ENCODE measurements at regions not wholly inside any gene's neighbourhood (a gene's known extent, or its start where the extent isn't known, plus 50 kb on each side); places are given as distances from the start of the nearest gene placed in this dataset.
A peak's percentile ranks its signal among the peaks of the same experiment; 100 is the strongest.

- 47 to 64% methylated on average over 2 of the region's 2 CpGs for WGBS, 2 donors
- H3K27me3 ChIP-seq: no peaks in the 10 kb centered on the region
- DNase-seq (ENCODE audit: low spot score in 2 of 2): no peak
- no peak overlapping the region for H3K27ac ChIP-seq
- no peaks in the 10 kb centered on the region for H3K36me3 ChIP-seq
- no peaks in the 10 kb centered on the region for H3K4me1 ChIP-seq
- TF ChIP-seq POLR2A (IDR thresholded peaks at IDR 0.05): no peak
- TF ChIP-seq CTCF (IDR thresholded peaks at IDR 0.05): peak in 1 of 5 experiments; percentile 12
- H3K9me3 ChIP-seq: no peaks in the 10 kb centered on the region
- no peak overlapping the region for H3K4me3 ChIP-seq
These were observed 213.4 kb upstream of the LNX1 start for GRCh38 chr4:53804719-53805118.

GRCh38 chr4:53802500-53802899, 211.2 kb upstream of the LNX1 start:
- no peak for TF ChIP-seq CTCF (IDR thresholded peaks at IDR 0.05)
- TF ChIP-seq POLR2A (IDR thresholded peaks at IDR 0.05): no peak
- TF ChIP-seq EP300 (IDR thresholded peaks at IDR 0.05): no peak
- Histone ChIP-seq H3K27me3 (no peaks in the 10 kb centered on the region), H3K4me3 (no peak overlapping the region), H3K36me3 (no peaks in the 10 kb centered on the region), H3K27ac (no peak overlapping the region), H3K9me3 (no peaks in the 10 kb centered on the region), H3K4me1 (no peaks in the 10 kb centered on the region)
- DNase-seq (ENCODE audit: low spot score in 2 of 2): no peak
- 71 to 75% methylated on average over 2 of the region's 2 CpGs for WGBS, 2 donors

- no peaks in the 10 kb centered on the region for H3K27me3 ChIP-seq
- no peak for DNase-seq (ENCODE audit: low spot score in 2 of 2)
- TF ChIP-seq CTCF (IDR thresholded peaks at IDR 0.05) (no peak), EP300 (IDR thresholded peaks at IDR 0.05) (no peak), POLR2A (IDR thresholded peaks at IDR 0.05) (no peak)
- no peaks in the 10 kb centered on the region for H3K36me3 ChIP-seq
- WGBS, 2 donors: 65 to 67% methylated on average over 3 of the region's 3 CpGs
- H3K4me1 ChIP-seq: no peaks in the 10 kb centered on the region
- no peaks in the 10 kb centered on the region for H3K9me3 ChIP-seq
- no peak overlapping the region for H3K4me3 ChIP-seq
- no peak overlapping the region for H3K27ac ChIP-seq
These were observed 210.1 kb upstream of the LNX1 start for GRCh38 chr4:53801373-53801772.

GRCh38 chr4:53800741-53801140, 209.5 kb upstream of the LNX1 start:
- no peak for DNase-seq (ENCODE audit: low spot score in 2 of 2)
- no peak overlapping the region for H3K4me3 ChIP-seq
- 82 to 87% methylated on average over 3 of the region's 3 CpGs for WGBS, 2 donors
- no peaks in the 10 kb centered on the region for H3K27me3 ChIP-seq
- no peak overlapping the region for H3K27ac ChIP-seq
- no peak for TF ChIP-seq CTCF (IDR thresholded peaks at IDR 0.05)
- no peak for TF ChIP-seq EP300 (IDR thresholded peaks at IDR 0.05)
- TF ChIP-seq POLR2A (IDR thresholded peaks at IDR 0.05): no peak
- H3K4me1 ChIP-seq: no peaks in the 10 kb centered on the region
- no peaks in the 10 kb centered on the region for H3K9me3 ChIP-seq
- no peaks in the 10 kb centered on the region for H3K36me3 ChIP-seq

- Histone ChIP-seq H3K27ac (no peak overlapping the region), H3K4me3 (no peak overlapping the region), H3K27me3 (no peaks in the 10 kb centered on the region), H3K9me3 (no peaks in the 10 kb centered on the region), H3K4me1 (no peaks in the 10 kb centered on the region), H3K36me3 (no peaks in the 10 kb centered on the region)
- no peak for DNase-seq (ENCODE audit: low spot score in 2 of 2)
- 82 to 87% methylated on average over 4 of the region's 4 CpGs for WGBS, 2 donors
- TF ChIP-seq POLR2A (IDR thresholded peaks at IDR 0.05) (no peak), CTCF (IDR thresholded peaks at IDR 0.05) (no peak)
These were observed 201.8 kb upstream of the LNX1 start for GRCh38 chr4:53793096-53793495.

Measured in tibial nerve (tissue), 4 donors.